Trophoblast cell (in vitro differentiated cells and primary cell): ENCODE measurements at regions not wholly inside any gene's neighbourhood (a gene's known extent, or its start where the extent isn't known, plus 50 kb on each side); places are given as distances from the start of the nearest gene placed in this dataset.

Experiments used
- DNase-seq, 2 donors: peaks; one replicate each; pipeline ENCODE4 v3.0.0-alpha.2; 2016
- H2AFZ ChIP-seq: 2 replicates; pipeline ENCODE4 v1.6.1; 2013; ENCODE audit warnings: low read length, moderate library complexity, mild to moderate bottlenecking; ENCODE audit not compliant: insufficient read depth, poor library complexity
- H2AK5ac ChIP-seq: 2 replicates; pipeline ENCODE4 v1.6.1; 2013; ENCODE audit warnings: mild to moderate bottlenecking, low read length
- H2BK120ac ChIP-seq: 2 replicates; pipeline ENCODE4 v1.6.1; 2013; ENCODE audit warnings: low read length, mild to moderate bottlenecking, moderate library complexity; ENCODE audit not compliant: insufficient read depth, poor library complexity
- H2BK12ac ChIP-seq: 2 replicates; pipeline ENCODE4 v1.6.1; 2013; ENCODE audit warnings: mild to moderate bottlenecking, low read length, moderate library complexity
- H2BK5ac ChIP-seq: 2 replicates; pipeline ENCODE4 v1.6.1; 2013; ENCODE audit warnings: low read length, low read depth, moderate library complexity, mild to moderate bottlenecking; ENCODE audit not compliant: poor library complexity
- H3K14ac ChIP-seq: 2 replicates; pipeline ENCODE4 v1.6.1; 2013; ENCODE audit warnings: mild to moderate bottlenecking, low read length
- H3K18ac ChIP-seq: 2 replicates; pipeline ENCODE4 v1.6.1; 2013; ENCODE audit warnings: mild to moderate bottlenecking, low read length
- H3K23ac ChIP-seq: 2 replicates; pipeline ENCODE4 v1.6.1; 2013; ENCODE audit warnings: low read length
- H3K27ac ChIP-seq: 2 replicates; pipeline ENCODE4 v1.5.1; 2013; ENCODE audit warnings: low read depth, mild to moderate bottlenecking, inconsistent platforms, low read length, moderate library complexity
- H3K27me3 ChIP-seq: 2 replicates; pipeline ENCODE4 v1.6.1; 2013; ENCODE audit warnings: inconsistent platforms, mild to moderate bottlenecking, low read length, moderate library complexity; ENCODE audit not compliant: insufficient read depth
- H3K36me3 ChIP-seq, 2 experiments: 1 replicate in 1 of 2; 2 replicates in 1 of 2; pipeline ENCODE4 v1.6.1; 2013; ENCODE audit warnings: low read length in 2 of 2, mild to moderate bottlenecking in 2 of 2, moderate library complexity in 1 of 2; ENCODE audit not compliant: insufficient read depth in 2 of 2, control insufficient read depth in 1 of 2
- H3K4ac ChIP-seq: 2 replicates; pipeline ENCODE4 v1.6.1; 2013; ENCODE audit warnings: low read depth, mild to moderate bottlenecking, low read length, moderate library complexity
- H3K4me1 ChIP-seq, 2 experiments: 1 replicate in 1 of 2; 2 replicates in 1 of 2; pipeline ENCODE4 v1.6.1; 2013; ENCODE audit warnings: low read length in 2 of 2, mild to moderate bottlenecking in 2 of 2, moderate library complexity in 1 of 2; ENCODE audit not compliant: insufficient read depth in 2 of 2, control insufficient read depth in 1 of 2
- H3K4me2 ChIP-seq: 2 replicates; pipeline ENCODE4 v1.6.1; 2013; ENCODE audit warnings: inconsistent platforms, mild to moderate bottlenecking, low read length, moderate library complexity
- H3K4me3 ChIP-seq: 2 replicates; pipeline ENCODE4 v1.5.1; 2013; ENCODE audit warnings: mild to moderate bottlenecking, low read depth, low read length, inconsistent platforms
- H3K79me1 ChIP-seq: one replicate; pipeline ENCODE4 v1.6.1; 2013; ENCODE audit warnings: low read length
- H3K79me2 ChIP-seq: 2 replicates; pipeline ENCODE4 v1.6.1; 2013; ENCODE audit warnings: low read length, mild to moderate bottlenecking; ENCODE audit not compliant: control insufficient read depth, insufficient read depth, poor library complexity
- H3K9ac ChIP-seq: 2 replicates; pipeline ENCODE4 v1.6.1; 2013; ENCODE audit warnings: mild to moderate bottlenecking, low read length
- H3K9me3 ChIP-seq: 2 replicates; pipeline ENCODE4 v1.6.1; 2013; ENCODE audit warnings: low read depth, mild to moderate bottlenecking, control low read depth, inconsistent platforms, low read length; ENCODE audit not compliant: insufficient read depth
- H4K12ac ChIP-seq: 2 replicates; pipeline ENCODE4 v1.6.1; 2013; ENCODE audit warnings: low read depth, mild to moderate bottlenecking, low read length, moderate library complexity
- H4K8ac ChIP-seq: 2 replicates; pipeline ENCODE4 v1.6.1; 2013; ENCODE audit warnings: low read depth, mild to moderate bottlenecking, low read length, moderate library complexity
- H4K91ac ChIP-seq: one replicate; pipeline ENCODE4 v1.6.1; 2013; ENCODE audit warnings: low read depth, mild to moderate bottlenecking, low read length, moderate library complexity
- whole genome bisulfite sequencing: extraction: QIAGEN DNeasy Blood & Tissue Kit; methylation state at CpG from one replicate; pipeline ENCODE4 v1.1.7; 2013; ENCODE audit warnings: missing lambda C conversion rate; ENCODE audit not compliant: insufficient read length, insufficient coverage; ENCODE audit errors: extremely low coverage; 5-methylcytosine and 5-hydroxymethylcytosine counted together

DNA sequence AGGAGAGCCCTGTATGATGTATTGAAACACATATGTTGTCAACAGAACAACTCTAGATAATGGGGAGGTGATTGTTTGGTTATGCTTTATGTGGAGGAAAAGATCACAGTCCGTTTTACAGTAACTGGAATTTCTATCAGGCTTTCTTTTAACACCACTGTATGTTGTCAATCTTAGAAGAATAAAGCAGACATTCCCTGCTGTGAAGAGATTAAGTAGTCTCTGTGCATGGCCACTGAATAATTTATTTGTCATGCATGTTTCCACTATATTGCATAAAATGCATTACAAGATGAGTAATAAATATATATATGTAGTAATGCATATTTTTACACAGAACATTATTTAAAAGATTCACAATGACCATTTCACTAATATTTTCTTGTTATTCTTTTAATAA lies 440.0 kb downstream of the ANKRD7 start:
- no peak overlapping the region for H3K4ac ChIP-seq
- no peak for DNase-seq
- H2BK5ac ChIP-seq, result no peak overlapping the region
- H2AK5ac ChIP-seq, result no peak overlapping the region
- H3K36me3 ChIP-seq, result no peaks in the 10 kb centered on the region
- H3K79me1 ChIP-seq, result no peaks in the 10 kb centered on the region
- no CpG with 5 or more reads among the region's 1 CpG for WGBS
- no peak overlapping the region for H4K91ac ChIP-seq
- no peak overlapping the region for H4K8ac ChIP-seq
- H3K79me2 ChIP-seq, result no peaks in the 10 kb centered on the region
- H3K4me2 ChIP-seq, result no peak overlapping the region
- no peaks in the 10 kb centered on the region for H3K4me1 ChIP-seq
- H3K4me3 ChIP-seq, result no peak overlapping the region
- no peak overlapping the region for H2BK12ac ChIP-seq
- H3K14ac ChIP-seq, result no peak overlapping the region
- no peak overlapping the region for H4K12ac ChIP-seq
- H3K27ac ChIP-seq, result no peak overlapping the region
- no peak overlapping the region for H2BK120ac ChIP-seq
- no peak overlapping the region for H2AFZ ChIP-seq
- H3K9me3 ChIP-seq, result no peaks in the 10 kb centered on the region
- H3K18ac ChIP-seq, result no peak overlapping the region
- H3K23ac ChIP-seq, result no peak overlapping the region
- no peaks in the 10 kb centered on the region for H3K27me3 ChIP-seq
- no peak overlapping the region for H3K9ac ChIP-seq

DNA sequence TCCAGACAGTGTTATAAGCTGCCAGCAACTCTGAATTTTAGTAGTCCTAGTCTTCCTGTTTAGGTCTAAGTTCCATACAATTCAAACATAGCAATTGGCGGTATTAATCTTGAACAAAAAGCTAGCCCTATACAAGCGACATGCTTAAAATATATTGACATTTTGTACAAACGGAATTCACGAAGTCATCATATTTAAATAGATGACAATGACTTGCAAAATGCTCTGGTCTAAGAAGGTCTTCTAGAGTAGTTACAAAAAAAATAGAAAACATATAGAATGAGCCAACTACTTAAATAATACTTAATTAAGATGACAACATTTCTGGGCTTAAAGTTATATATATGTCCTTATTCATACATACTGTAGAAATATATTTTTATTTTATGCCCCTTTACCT lies 446.6 kb downstream of the ANKRD7 start:
- Histone ChIP-seq H3K79me2 (no peaks in the 10 kb centered on the region), H3K14ac (no peak overlapping the region), H3K79me1 (no peaks in the 10 kb centered on the region), H3K4ac (no peak overlapping the region), H3K23ac (no peak overlapping the region), H2BK120ac (no peak overlapping the region), H4K12ac (no peak overlapping the region), H3K9me3 (no peaks in the 10 kb centered on the region), H3K27ac (no peak overlapping the region), H3K4me3 (no peak overlapping the region), H2BK5ac (no peak overlapping the region), H3K36me3 (no peaks in the 10 kb centered on the region), H3K18ac (no peak overlapping the region), H4K8ac (no peak overlapping the region), H2AK5ac (no peak overlapping the region), H2AFZ (no peak overlapping the region), H4K91ac (no peak overlapping the region), H3K9ac (no peak overlapping the region), H3K27me3 (no peaks in the 10 kb centered on the region), H3K4me1 (no peaks in the 10 kb centered on the region), H2BK12ac (no peak overlapping the region), H3K4me2 (no peak overlapping the region)
- no peak for DNase-seq
- no CpG with 5 or more reads among the region's 4 CpGs for WGBS

DNA sequence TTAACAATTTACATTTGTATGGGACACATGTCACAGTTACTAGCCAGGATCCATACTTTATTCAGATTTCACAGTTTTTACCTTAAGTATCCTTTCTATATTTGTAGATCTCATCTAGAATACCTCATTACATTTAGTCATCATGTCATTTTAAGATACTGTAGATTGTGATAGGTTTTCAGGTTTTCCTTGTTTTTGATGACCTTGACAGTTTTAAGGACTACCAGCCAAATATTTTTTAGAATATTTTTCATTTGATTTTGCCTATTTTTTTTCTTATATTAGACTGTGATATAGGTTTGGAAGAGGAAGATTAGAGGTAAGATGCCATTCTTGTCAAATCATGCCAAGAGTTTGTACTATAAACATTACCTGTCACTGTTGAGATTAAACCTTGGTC lies 460.3 kb downstream of the ANKRD7 start:
- Histone ChIP-seq H3K14ac (no peak overlapping the region), H4K8ac (no peak overlapping the region), H3K4me1 (no peaks in the 10 kb centered on the region), H3K27ac (no peak overlapping the region), H4K91ac (no peak overlapping the region), H3K36me3 (no peaks in the 10 kb centered on the region), H3K79me1 (no peaks in the 10 kb centered on the region), H3K4ac (no peak overlapping the region), H2AFZ (no peak overlapping the region), H3K27me3 (no peaks in the 10 kb centered on the region), H4K12ac (no peak overlapping the region), H3K9me3 (no peaks in the 10 kb centered on the region), H2BK5ac (no peak overlapping the region), H3K4me2 (no peak overlapping the region), H3K23ac (no peak overlapping the region), H3K79me2 (no peaks in the 10 kb centered on the region), H3K9ac (no peak overlapping the region), H2AK5ac (no peak overlapping the region), H3K4me3 (no peak overlapping the region), H2BK120ac (no peak overlapping the region), H2BK12ac (no peak overlapping the region), H3K18ac (no peak overlapping the region)
- DNase-seq, result no peak

DNA sequence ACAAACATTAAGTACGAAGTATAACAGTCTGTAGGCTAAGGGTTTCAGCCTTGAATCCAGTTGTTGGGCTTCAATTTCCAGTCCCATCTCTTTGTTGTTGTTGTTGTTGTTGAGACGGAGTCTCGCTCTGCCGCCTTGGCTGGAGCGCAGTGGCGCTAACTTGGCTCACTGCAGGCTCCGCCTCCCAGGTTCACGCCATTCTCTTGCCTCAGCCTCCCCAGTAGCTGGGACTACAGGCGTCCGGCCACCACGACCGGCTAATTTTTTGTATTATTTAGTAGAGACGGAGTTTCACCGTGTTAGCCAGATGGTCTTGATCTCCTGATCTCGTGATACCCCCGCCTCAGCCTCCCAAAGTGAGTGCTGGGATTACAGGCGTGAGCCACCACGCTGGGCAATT lies 464.9 kb downstream of the ANKRD7 start:
- no peak overlapping the region for H4K8ac ChIP-seq
- H3K79me2 ChIP-seq, result no peaks in the 10 kb centered on the region
- H3K23ac ChIP-seq, result no peak overlapping the region
- no peak overlapping the region for H3K4ac ChIP-seq
- no peak overlapping the region for H3K14ac ChIP-seq
- no peak overlapping the region for H3K18ac ChIP-seq
- H3K27ac ChIP-seq, result no peak overlapping the region
- H3K9me3 ChIP-seq, result no peaks in the 10 kb centered on the region
- no peaks in the 10 kb centered on the region for H3K4me1 ChIP-seq
- H3K27me3 ChIP-seq, result no peaks in the 10 kb centered on the region
- no peak overlapping the region for H3K4me3 ChIP-seq
- H3K9ac ChIP-seq, result no peak overlapping the region
- no peak overlapping the region for H4K12ac ChIP-seq
- H3K79me1 ChIP-seq, result no peaks in the 10 kb centered on the region
- no peak overlapping the region for H2AK5ac ChIP-seq
- no peak overlapping the region for H2BK5ac ChIP-seq
- no peak overlapping the region for H3K4me2 ChIP-seq
- DNase-seq, result no peak
- no peaks in the 10 kb centered on the region for H3K36me3 ChIP-seq
- H2BK120ac ChIP-seq, result no peak overlapping the region
- no peak overlapping the region for H4K91ac ChIP-seq
- H2BK12ac ChIP-seq, result no peak overlapping the region
- no peak overlapping the region for H2AFZ ChIP-seq
- WGBS, result no CpG with 5 or more reads among the region's 18 CpGs

GRCh38 chr7:118696879-118697278 lies 472.4 kb downstream of the ANKRD7 start:
- Histone ChIP-seq H3K27me3 (no peaks in the 10 kb centered on the region), H3K9me3 (no peaks in the 10 kb centered on the region), H3K9ac (no peak overlapping the region), H3K79me2 (no peaks in the 10 kb centered on the region), H3K36me3 (no peaks in the 10 kb centered on the region), H2AK5ac (no peak overlapping the region), H2BK5ac (no peak overlapping the region), H3K79me1 (no peaks in the 10 kb centered on the region), H3K23ac (no peak overlapping the region), H3K4me1 (no peaks in the 10 kb centered on the region), H3K4me2 (no peak overlapping the region), H3K4ac (no peak overlapping the region), H2BK120ac (no peak overlapping the region), H3K27ac (no peak overlapping the region), H4K12ac (no peak overlapping the region), H3K4me3 (no peak overlapping the region), H2BK12ac (no peak overlapping the region), H2AFZ (no peak overlapping the region), H4K91ac (no peak overlapping the region), H3K14ac (no peak overlapping the region), H3K18ac (no peak overlapping the region), H4K8ac (no peak overlapping the region)
- DNase-seq, result no peak
- no CpG with 5 or more reads among the region's 2 CpGs for WGBS
